Parathyroid adenoma (tissue), 2 donors: ENCODE measurements at regions not wholly inside any gene's neighbourhood (a gene's known extent, or its start where the extent isn't known, plus 50 kb on each side); places are given as distances from the start of the nearest gene placed in this dataset.

Source experiments
- H2AFZ ChIP-seq: fragments of 300-600 bp; sonication (generic); one replicate; pipeline ENCODE4 v1.7.0; 2017; ENCODE audit warnings: antibody characterized with exemption, mild to moderate bottlenecking
- H3K27ac ChIP-seq: fragments of 300-600 bp; sonication (generic); one replicate; pipeline ENCODE4 v1.7.0; 2017
- H3K27me3 ChIP-seq: fragments of 300-600 bp; sonication (generic); one replicate; pipeline ENCODE4 v1.7.0; 2017; ENCODE audit warnings: low read length; ENCODE audit not compliant: control insufficient read depth, insufficient read depth
- H3K36me3 ChIP-seq: fragments of 300-600 bp; sonication (generic); one replicate; pipeline ENCODE4 v1.7.0; 2017; ENCODE audit warnings: low read length; ENCODE audit not compliant: control insufficient read depth, insufficient read depth
- H3K4me1 ChIP-seq: fragments of 300-600 bp; sonication (generic); one replicate; pipeline ENCODE4 v1.7.0; 2017; ENCODE audit warnings: control low read depth
- H3K4me2 ChIP-seq: fragments of 300-600 bp; sonication (generic); one replicate; pipeline ENCODE4 v1.7.0; 2017; ENCODE audit warnings: low read length
- H3K4me3 ChIP-seq: fragments of 300-600 bp; sonication (generic); one replicate; pipeline ENCODE4 v1.7.0; 2017; ENCODE audit warnings: low read depth, low read length
- H3K79me2 ChIP-seq: fragments of 300-600 bp; sonication (generic); one replicate; pipeline ENCODE4 v1.7.0; 2017; ENCODE audit warnings: control low read depth
- H3K9ac ChIP-seq: fragments of 300-600 bp; sonication (generic); one replicate; pipeline ENCODE4 v1.7.0; 2017; ENCODE audit warnings: mild to moderate bottlenecking
- H3K9me3 ChIP-seq: fragments of 300-600 bp; sonication (generic); one replicate; pipeline ENCODE4 v1.7.0; 2017; ENCODE audit warnings: low read length; ENCODE audit not compliant: control insufficient read depth
- CTCF ChIP-seq: fragments of 300-600 bp; sonication (generic); IDR thresholded peaks from one replicate; pipeline ENCODE4 v1.7.0; 2017; ENCODE audit warnings: antibody characterized with exemption, mild to moderate bottlenecking
- donor health status: primary hyperparathyroidism.

DNA sequence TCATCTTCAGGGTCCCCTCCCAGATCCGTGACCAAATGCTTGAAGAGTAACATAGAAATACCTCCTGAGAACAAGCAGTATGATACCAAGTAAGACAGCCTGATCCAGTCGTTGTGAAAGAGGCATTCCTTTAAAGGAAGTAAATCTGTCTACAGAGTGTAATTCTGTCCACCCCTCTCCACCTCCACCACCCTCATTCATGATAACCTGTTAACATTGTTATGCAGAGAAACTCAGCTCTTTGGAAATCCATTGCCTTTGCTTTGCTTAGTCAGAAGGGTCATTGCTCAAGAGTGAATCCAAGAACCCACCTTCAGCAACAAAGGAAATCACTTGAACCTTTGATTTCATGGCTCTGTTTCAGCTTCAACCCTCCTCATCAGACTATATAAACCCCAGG lies 155.6 kb downstream of the CYP26B1 start:
- no peak overlapping the region for H3K4me3 ChIP-seq

DNA sequence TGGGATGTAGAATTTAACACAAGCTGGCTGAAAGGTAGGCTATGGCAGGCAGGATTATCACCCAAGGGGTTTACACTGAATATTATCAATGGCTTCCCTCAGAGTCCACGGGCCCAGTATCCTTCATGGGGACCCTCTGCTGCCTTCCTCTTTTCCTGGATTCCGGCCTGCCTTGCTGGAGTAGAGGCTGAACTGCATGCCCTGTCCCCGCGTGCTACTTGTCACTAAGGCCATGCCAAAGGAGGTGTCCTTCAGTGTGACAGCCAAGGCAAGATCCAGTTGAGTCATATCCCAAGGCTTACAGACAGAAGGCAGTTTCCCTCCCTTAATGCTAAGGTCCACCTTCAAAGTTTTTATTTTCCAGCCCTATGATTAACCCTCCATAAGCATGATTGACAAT lies 156.3 kb downstream of the CYP26B1 start:
- Histone ChIP-seq H3K4me2 (no peak overlapping the region), H3K9ac (no peak overlapping the region), H3K4me1 (no peaks in the 10 kb centered on the region), H3K79me2 (no peaks in the 10 kb centered on the region), H3K36me3 (no peaks in the 10 kb centered on the region), H3K27me3 (no peaks in the 10 kb centered on the region), H2AFZ (no peak overlapping the region), H3K27ac (no peak overlapping the region), H3K4me3 (no peak overlapping the region), H3K9me3 (no peaks in the 10 kb centered on the region)
- TF ChIP-seq CTCF = no peak

More for the DNA sequence above, 155.6 kb downstream of the CYP26B1 start:
- TF ChIP-seq CTCF = no peak
- H3K9ac ChIP-seq = no peak overlapping the region
- H3K79me2 ChIP-seq = no peaks in the 10 kb centered on the region
- no peaks in the 10 kb centered on the region for H3K27me3 ChIP-seq
- no peak overlapping the region for H3K27ac ChIP-seq
- H3K4me2 ChIP-seq = no peak overlapping the region
- no peak overlapping the region for H2AFZ ChIP-seq
- no peaks in the 10 kb centered on the region for H3K9me3 ChIP-seq
- no peaks in the 10 kb centered on the region for H3K4me1 ChIP-seq
- no peaks in the 10 kb centered on the region for H3K36me3 ChIP-seq

DNA sequence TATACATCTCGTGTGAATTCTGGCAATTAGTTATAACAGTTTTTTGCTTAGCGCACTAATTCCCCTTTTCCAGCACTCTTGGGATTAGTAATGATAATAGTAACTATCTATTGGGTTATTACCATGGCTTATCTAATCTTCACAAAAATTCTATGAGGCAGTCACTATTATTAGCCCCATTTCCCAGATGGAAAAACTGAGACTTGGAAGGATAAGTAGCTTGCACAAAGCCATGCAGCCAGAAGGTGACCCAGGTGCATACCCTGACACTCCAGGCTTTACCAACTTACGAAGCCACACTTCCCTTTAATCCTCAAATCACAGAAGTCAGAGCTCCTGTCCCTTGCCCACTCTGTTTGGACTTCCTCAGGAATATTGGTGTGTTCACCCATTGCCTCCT lies 156.8 kb downstream of the CYP26B1 start:
- Histone ChIP-seq H3K4me1 (no peaks in the 10 kb centered on the region), H2AFZ (no peak overlapping the region), H3K79me2 (no peaks in the 10 kb centered on the region), H3K36me3 (no peaks in the 10 kb centered on the region), H3K9ac (no peak overlapping the region), H3K27me3 (no peaks in the 10 kb centered on the region), H3K27ac (no peak overlapping the region), H3K4me3 (no peak overlapping the region), H3K4me2 (no peak overlapping the region), H3K9me3 (no peaks in the 10 kb centered on the region)
- TF ChIP-seq CTCF = no peak

GRCh38 chr2:71990122-71990521 lies 157.5 kb downstream of the CYP26B1 start:
- TF ChIP-seq CTCF = no peak
- Histone ChIP-seq H3K27me3 (no peaks in the 10 kb centered on the region), H3K4me2 (no peak overlapping the region), H3K9ac (no peak overlapping the region), H3K36me3 (no peaks in the 10 kb centered on the region), H3K9me3 (no peaks in the 10 kb centered on the region), H3K27ac (no peak overlapping the region), H3K4me3 (no peak overlapping the region), H3K79me2 (no peaks in the 10 kb centered on the region), H2AFZ (no peak overlapping the region), H3K4me1 (no peaks in the 10 kb centered on the region)

- Histone ChIP-seq H3K4me1 (no peaks in the 10 kb centered on the region), H3K4me2 (no peak overlapping the region), H3K9me3 (no peaks in the 10 kb centered on the region), H3K27me3 (no peaks in the 10 kb centered on the region), H2AFZ (no peak overlapping the region), H3K9ac (no peak overlapping the region), H3K36me3 (no peaks in the 10 kb centered on the region), H3K79me2 (no peaks in the 10 kb centered on the region), H3K4me3 (no peak overlapping the region), H3K27ac (no peak overlapping the region)
- no peak for TF ChIP-seq CTCF
Observed at GRCh38 chr2:71989671-71990070, 158.0 kb downstream of the CYP26B1 start.
